Astrocyte (in vitro differentiated cells and primary cell): ENCODE measurements at regions not wholly inside any gene's neighbourhood (a gene's known extent, or its start where the extent isn't known, plus 50 kb on each side); places are given as distances from the start of the nearest gene placed in this dataset.

ENCODE experiments used
- DNase-seq: peaks from one replicate; pipeline ENCODE4 v3.0.0-alpha.2; 2010; ENCODE audit warnings: low read depth
- FAIRE-seq: peaks from 2 replicates; lab custom pipeline; 2011; peaks lifted over from hg19 to GRCh38; lab: Jason Lieb, UNC
- H2AFZ ChIP-seq: 2 replicates; pipeline ENCODE4 v1.6.0; 2012; ENCODE audit warnings: low read depth, low read length, inconsistent platforms
- H3K27ac ChIP-seq: 2 replicates; pipeline ENCODE4 v1.5.1; 2011; ENCODE audit warnings: low read depth, low read length, inconsistent platforms
- H3K27me3 ChIP-seq: 2 replicates; pipeline ENCODE4 v1.6.0; 2011; ENCODE audit warnings: low read length, inconsistent platforms; ENCODE audit not compliant: insufficient read depth
- H3K36me3 ChIP-seq: 2 replicates; pipeline ENCODE4 v1.5.1; 2011; ENCODE audit warnings: low read length, inconsistent platforms; ENCODE audit not compliant: insufficient read depth
- H3K4me1 ChIP-seq: 2 replicates; pipeline ENCODE4 v1.5.1; 2011; ENCODE audit warnings: low read length, inconsistent platforms; ENCODE audit not compliant: insufficient read depth
- H3K4me2 ChIP-seq: 2 replicates; pipeline ENCODE4 v1.6.0; 2012; ENCODE audit warnings: low read length, inconsistent platforms
- H3K4me3 ChIP-seq: 2 replicates; pipeline ENCODE4 v1.5.1; 2011; ENCODE audit warnings: low read depth, mild to moderate bottlenecking, low read length, inconsistent platforms; ENCODE audit not compliant: insufficient read depth
- H3K79me2 ChIP-seq: 2 replicates; pipeline ENCODE4 v1.6.0; 2012; ENCODE audit warnings: mild to moderate bottlenecking, low read length, inconsistent platforms; ENCODE audit not compliant: insufficient read depth
- H3K9ac ChIP-seq: 2 replicates; pipeline ENCODE4 v1.6.0; 2012; ENCODE audit warnings: mild to moderate bottlenecking, low read length, inconsistent platforms
- H3K9me3 ChIP-seq: 2 replicates; pipeline ENCODE4 v1.5.1; 2012; ENCODE audit warnings: low read depth, mild to moderate bottlenecking, low read length, inconsistent platforms; ENCODE audit not compliant: insufficient read depth
- H4K20me1 ChIP-seq: 2 replicates; pipeline ENCODE4 v1.6.0; 2012; ENCODE audit warnings: low read length, inconsistent platforms; ENCODE audit not compliant: insufficient read depth
- H3K27ac Mint-ChIP-seq: one replicate; pipeline ENCODE4 v1.8.0; 2021; ENCODE audit warnings: mild to moderate bottlenecking, mixed read lengths; ENCODE audit not compliant: unreplicated experiment
- H3K27me3 Mint-ChIP-seq: one replicate; pipeline ENCODE4 v1.8.0; 2021; ENCODE audit warnings: low read depth, mixed read lengths; ENCODE audit not compliant: unreplicated experiment
- H3K36me3 Mint-ChIP-seq: one replicate; pipeline ENCODE4 v1.8.0; 2021; ENCODE audit warnings: low read depth, mixed read lengths; ENCODE audit not compliant: unreplicated experiment
- H3K4me1 Mint-ChIP-seq: one replicate; pipeline ENCODE4 v1.8.0; 2021; ENCODE audit warnings: low read depth, mixed read lengths; ENCODE audit not compliant: unreplicated experiment
- H3K4me3 Mint-ChIP-seq: one replicate; pipeline ENCODE4 v1.8.0; 2021; ENCODE audit warnings: mild to moderate bottlenecking, moderate library complexity, mixed read lengths; ENCODE audit not compliant: unreplicated experiment
- H3K9me3 Mint-ChIP-seq: one replicate; pipeline ENCODE4 v1.8.0; 2021; ENCODE audit warnings: mild to moderate bottlenecking, mixed read lengths; ENCODE audit not compliant: unreplicated experiment
- EZH2 ChIP-seq: IDR thresholded peaks from 2 replicates; pipeline ENCODE4 v1.6.1; 2012; ENCODE audit warnings: mild to moderate bottlenecking, low read length, inconsistent platforms; ENCODE audit not compliant: insufficient read depth
- TF ChIP-seq, protein P1 (sequence below): IDR thresholded peaks from 2 replicates; pipeline ENCODE4 v1.5.1; 2011; ENCODE audit warnings: low read depth, mild to moderate bottlenecking, inconsistent platforms, low read length, moderate library complexity; ENCODE audit not compliant: insufficient read depth

DNA sequence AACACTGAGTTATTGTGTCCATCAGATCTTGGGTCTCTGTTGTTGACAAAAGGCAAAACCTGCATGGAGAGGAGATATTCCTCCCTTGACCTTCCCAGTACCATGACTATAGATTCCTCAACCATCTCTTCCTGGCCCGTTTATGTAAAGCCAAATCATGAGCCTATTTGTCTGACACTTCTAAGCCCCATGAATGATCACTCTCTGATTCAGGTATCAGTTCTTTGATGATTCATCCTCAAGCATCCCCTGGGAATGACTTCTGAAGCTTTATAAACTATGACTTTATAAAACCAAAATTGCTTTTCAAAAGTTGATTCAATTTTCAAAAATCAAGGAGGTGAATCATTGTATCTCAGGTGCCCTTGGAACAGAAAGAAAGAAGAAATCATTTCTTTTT, 78.7 kb upstream of the LOC128125822 start:
- Histone ChIP-seq H3K4me2 (no peak overlapping the region), H3K79me2 (no peaks in the 10 kb centered on the region), H4K20me1 (no peaks in the 10 kb centered on the region), H3K4me3 (no peak overlapping the region), H2AFZ (no peak overlapping the region), H3K4me1 (no peaks in the 10 kb centered on the region), H3K36me3 (no peaks in the 10 kb centered on the region), H3K27me3 (no peaks in the 10 kb centered on the region), H3K27ac (no peak overlapping the region), H3K9me3 (no peaks in the 10 kb centered on the region), H3K9ac (no peak overlapping the region)
- Mint-ChIP-seq H3K27me3 (no peaks in the 10 kb centered on the region), H3K9me3 (no peaks in the 10 kb centered on the region), H3K27ac (no peak overlapping the region), H3K36me3 (no peaks in the 10 kb centered on the region), H3K4me1 (no peaks in the 10 kb centered on the region), H3K4me3 (no peak overlapping the region)
- DNase-seq, result no peak
- FAIRE-seq, result no peak
- TF ChIP-seq EZH2, result no peak
- TF ChIP-seq, protein P1, sequence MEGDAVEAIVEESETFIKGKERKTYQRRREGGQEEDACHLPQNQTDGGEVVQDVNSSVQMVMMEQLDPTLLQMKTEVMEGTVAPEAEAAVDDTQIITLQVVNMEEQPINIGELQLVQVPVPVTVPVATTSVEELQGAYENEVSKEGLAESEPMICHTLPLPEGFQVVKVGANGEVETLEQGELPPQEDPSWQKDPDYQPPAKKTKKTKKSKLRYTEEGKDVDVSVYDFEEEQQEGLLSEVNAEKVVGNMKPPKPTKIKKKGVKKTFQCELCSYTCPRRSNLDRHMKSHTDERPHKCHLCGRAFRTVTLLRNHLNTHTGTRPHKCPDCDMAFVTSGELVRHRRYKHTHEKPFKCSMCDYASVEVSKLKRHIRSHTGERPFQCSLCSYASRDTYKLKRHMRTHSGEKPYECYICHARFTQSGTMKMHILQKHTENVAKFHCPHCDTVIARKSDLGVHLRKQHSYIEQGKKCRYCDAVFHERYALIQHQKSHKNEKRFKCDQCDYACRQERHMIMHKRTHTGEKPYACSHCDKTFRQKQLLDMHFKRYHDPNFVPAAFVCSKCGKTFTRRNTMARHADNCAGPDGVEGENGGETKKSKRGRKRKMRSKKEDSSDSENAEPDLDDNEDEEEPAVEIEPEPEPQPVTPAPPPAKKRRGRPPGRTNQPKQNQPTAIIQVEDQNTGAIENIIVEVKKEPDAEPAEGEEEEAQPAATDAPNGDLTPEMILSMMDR, result no peak

- Mint-ChIP-seq H3K27me3 (no peaks in the 10 kb centered on the region), H3K9me3 (no peaks in the 10 kb centered on the region), H3K36me3 (no peaks in the 10 kb centered on the region), H3K27ac (no peak overlapping the region), H3K4me1 (no peaks in the 10 kb centered on the region), H3K4me3 (no peak overlapping the region)
- FAIRE-seq, result no peak
- no peak overlapping the region for H2AFZ ChIP-seq
- no peak for DNase-seq
- no peaks in the 10 kb centered on the region for H3K79me2 ChIP-seq
- no peaks in the 10 kb centered on the region for H3K9me3 ChIP-seq
- TF ChIP-seq, protein P1, result no peak
- TF ChIP-seq EZH2, result no peak
- no peak overlapping the region for H3K4me3 ChIP-seq
- H3K27ac ChIP-seq, result no peak overlapping the region
- H3K27me3 ChIP-seq, result no peaks in the 10 kb centered on the region
- no peaks in the 10 kb centered on the region for H3K4me1 ChIP-seq
- H3K4me2 ChIP-seq, result no peak overlapping the region
- H3K9ac ChIP-seq, result no peak overlapping the region
- H4K20me1 ChIP-seq, result no peaks in the 10 kb centered on the region
- H3K36me3 ChIP-seq, result no peaks in the 10 kb centered on the region
These were observed 75.9 kb upstream of the LOC128125822 start for GRCh38 chr6:63496361-63496804.

DNA sequence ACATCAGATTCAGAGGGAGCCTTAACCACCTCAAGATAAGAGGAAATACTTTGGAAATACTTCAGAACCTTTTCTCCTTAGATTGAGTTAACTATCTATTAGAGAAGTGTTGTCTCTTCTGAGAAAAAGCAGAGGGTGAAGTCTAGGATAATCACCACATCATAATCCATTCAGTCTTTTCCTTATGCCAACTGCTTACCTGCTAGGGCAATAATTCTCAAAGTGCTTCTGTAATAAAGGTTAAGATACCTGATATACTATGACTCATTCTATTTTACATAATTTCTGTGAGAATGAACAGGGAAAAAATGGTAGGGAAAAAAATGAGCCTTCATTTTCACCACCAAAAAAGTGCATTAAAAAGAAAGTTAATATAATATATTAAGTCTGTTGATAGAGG, 70.1 kb upstream of the LOC128125822 start:
- Histone ChIP-seq H3K79me2 (no peaks in the 10 kb centered on the region), H3K27me3 (no peaks in the 10 kb centered on the region), H3K4me2 (no peak overlapping the region), H2AFZ (no peak overlapping the region), H4K20me1 (no peaks in the 10 kb centered on the region), H3K4me1 (no peaks in the 10 kb centered on the region), H3K9ac (no peak overlapping the region), H3K4me3 (no peak overlapping the region), H3K9me3 (no peaks in the 10 kb centered on the region), H3K27ac (no peak overlapping the region), H3K36me3 (no peaks in the 10 kb centered on the region)
- H3K36me3 Mint-ChIP-seq, result no peaks in the 10 kb centered on the region
- no peak overlapping the region for H3K27ac Mint-ChIP-seq
- H3K4me3 Mint-ChIP-seq, result no peak overlapping the region
- no peaks in the 10 kb centered on the region for H3K9me3 Mint-ChIP-seq
- H3K27me3 Mint-ChIP-seq, result no peaks in the 10 kb centered on the region
- no peak for DNase-seq
- H3K4me1 Mint-ChIP-seq, result peaks cover 6% of the 10 kb centered on the region
- no peak for FAIRE-seq
- TF ChIP-seq, protein P1, result no peak
- TF ChIP-seq EZH2, result no peak
